ENCODE measurements at regions not wholly inside any gene's neighbourhood (a gene's known extent, or its start where the extent isn't known, plus 50 kb on each side); places are given as distances from the start of the nearest gene placed in this dataset.

DNA sequence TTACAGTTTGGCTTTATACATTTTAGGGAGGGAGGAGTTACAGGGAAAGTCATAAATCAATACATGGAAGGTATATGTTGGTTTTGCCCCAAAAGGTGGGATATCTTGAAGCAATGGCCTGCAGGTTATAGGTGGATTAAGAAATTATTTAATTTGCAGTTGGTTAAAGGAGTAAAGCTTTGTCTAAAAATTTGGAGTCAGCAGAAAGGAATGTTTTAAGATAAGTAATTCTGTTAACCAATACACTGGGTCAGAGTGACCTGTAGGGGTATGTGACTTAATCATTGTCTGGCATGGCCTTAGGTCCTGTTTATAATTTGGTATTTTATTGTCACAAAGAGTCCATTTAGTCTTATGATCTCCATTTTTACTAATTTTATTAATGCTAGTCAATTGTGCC lies 115.0 kb downstream of the AGTR2 start:
- no peak for TF ChIP-seq POLR2AphosphoS5 (IDR thresholded peaks at IDR 0.05; ENCODE audit: insufficient read depth in 1 of 2, low read depth in 1 of 2)
- H3K27me3 ChIP-seq, result no peaks in the 10 kb centered on the region
- no peaks in the 10 kb centered on the region for H3K36me3 ChIP-seq
- H3K9me3 ChIP-seq, result no peaks in the 10 kb centered on the region
- no peaks in the 10 kb centered on the region for H3K4me1 ChIP-seq
- DNase-seq (ENCODE audit: extremely low spot score in 2 of 2), result no peak
- H3K4me3 ChIP-seq, result no peak overlapping the region
- intact Hi-C loops (cut with DNase I), result no loop called here
- H3K27ac ChIP-seq, result no peak overlapping the region

- no peaks in the 10 kb centered on the region for H3K9me3 ChIP-seq
- H3K36me3 ChIP-seq, result no peaks in the 10 kb centered on the region
- H3K4me1 ChIP-seq, result no peaks in the 10 kb centered on the region
- no peak overlapping the region for H3K27ac ChIP-seq
- intact Hi-C loops (cut with DNase I), result no loop called here
- no peaks in the 10 kb centered on the region for H3K27me3 ChIP-seq
- no peak for TF ChIP-seq POLR2A (IDR thresholded peaks at IDR 0.05)
- TF ChIP-seq POLR2AphosphoS5 (IDR thresholded peaks at IDR 0.05; ENCODE audit: insufficient read depth in 1 of 2, low read depth in 1 of 2), result no peak
- TF ChIP-seq, protein P1, sequence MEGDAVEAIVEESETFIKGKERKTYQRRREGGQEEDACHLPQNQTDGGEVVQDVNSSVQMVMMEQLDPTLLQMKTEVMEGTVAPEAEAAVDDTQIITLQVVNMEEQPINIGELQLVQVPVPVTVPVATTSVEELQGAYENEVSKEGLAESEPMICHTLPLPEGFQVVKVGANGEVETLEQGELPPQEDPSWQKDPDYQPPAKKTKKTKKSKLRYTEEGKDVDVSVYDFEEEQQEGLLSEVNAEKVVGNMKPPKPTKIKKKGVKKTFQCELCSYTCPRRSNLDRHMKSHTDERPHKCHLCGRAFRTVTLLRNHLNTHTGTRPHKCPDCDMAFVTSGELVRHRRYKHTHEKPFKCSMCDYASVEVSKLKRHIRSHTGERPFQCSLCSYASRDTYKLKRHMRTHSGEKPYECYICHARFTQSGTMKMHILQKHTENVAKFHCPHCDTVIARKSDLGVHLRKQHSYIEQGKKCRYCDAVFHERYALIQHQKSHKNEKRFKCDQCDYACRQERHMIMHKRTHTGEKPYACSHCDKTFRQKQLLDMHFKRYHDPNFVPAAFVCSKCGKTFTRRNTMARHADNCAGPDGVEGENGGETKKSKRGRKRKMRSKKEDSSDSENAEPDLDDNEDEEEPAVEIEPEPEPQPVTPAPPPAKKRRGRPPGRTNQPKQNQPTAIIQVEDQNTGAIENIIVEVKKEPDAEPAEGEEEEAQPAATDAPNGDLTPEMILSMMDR (IDR thresholded peaks at IDR 0.05), result no peak
- DNase-seq (ENCODE audit: extremely low spot score in 2 of 2), result no peak
- no peak overlapping the region for H3K4me3 ChIP-seq
These were observed 119.0 kb downstream of the AGTR2 start for GRCh38 chrX:116289592-116289991.

DNA sequence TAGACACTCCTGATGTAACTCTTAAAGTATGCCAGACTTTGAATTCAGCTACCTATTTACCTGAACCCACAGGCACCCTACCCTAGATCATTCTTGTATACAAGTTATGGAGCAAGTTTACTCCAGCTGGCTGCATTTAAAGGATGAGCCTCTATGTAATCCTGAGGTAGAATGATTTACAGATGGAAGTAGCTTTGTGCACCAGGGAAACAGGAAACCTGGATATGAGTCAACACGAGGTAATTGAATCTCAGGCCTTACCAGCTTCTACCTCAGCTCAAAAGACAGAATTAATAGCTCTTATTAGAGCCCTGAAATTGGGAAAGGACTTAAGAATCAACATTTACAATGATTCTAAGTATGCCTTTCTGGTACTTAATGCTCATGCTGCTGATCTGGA lies 119.8 kb downstream of the AGTR2 start:
- intact Hi-C loops (cut with DNase I), result no loop called here
- Histone ChIP-seq H3K27me3 (no peaks in the 10 kb centered on the region), H3K27ac (no peak overlapping the region), H3K36me3 (no peaks in the 10 kb centered on the region), H3K4me3 (no peak overlapping the region), H3K9me3 (no peaks in the 10 kb centered on the region), H3K4me1 (no peaks in the 10 kb centered on the region)
- no peak for DNase-seq (ENCODE audit: extremely low spot score in 2 of 2)
- TF ChIP-seq POLR2AphosphoS5 (IDR thresholded peaks at IDR 0.05; ENCODE audit: insufficient read depth in 1 of 2, low read depth in 1 of 2), result no peak
- TF ChIP-seq POLR2A (IDR thresholded peaks at IDR 0.05), result no peak
- TF ChIP-seq, protein P1 (IDR thresholded peaks at IDR 0.05), result no peak

DNA sequence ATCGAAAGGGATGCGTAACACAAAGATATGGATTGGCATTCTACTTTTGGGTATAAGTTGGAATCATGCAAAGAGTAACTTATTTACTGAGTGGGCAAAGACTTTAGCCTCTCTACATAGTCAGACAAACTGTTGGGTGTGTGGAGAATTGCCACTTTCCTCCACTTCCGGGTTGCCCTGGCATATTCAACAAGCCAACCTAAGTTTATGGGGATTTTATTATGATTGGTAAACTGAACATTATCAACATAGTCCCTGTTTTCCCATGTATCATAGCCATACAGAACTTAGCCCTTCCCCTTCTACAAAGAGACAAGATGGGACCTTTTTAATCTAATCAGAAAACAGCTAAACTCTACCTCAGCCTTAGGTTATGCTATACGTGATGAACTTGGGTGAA lies 121.6 kb downstream of the AGTR2 start:
- intact Hi-C loops (cut with DNase I), result no loop called here
- TF ChIP-seq POLR2A (IDR thresholded peaks at IDR 0.05) (no peak), POLR2AphosphoS5 (IDR thresholded peaks at IDR 0.05; ENCODE audit: insufficient read depth in 1 of 2, low read depth in 1 of 2) (no peak)
- TF ChIP-seq, protein P1 (IDR thresholded peaks at IDR 0.05), result no peak
- H3K9me3 ChIP-seq, result no peaks in the 10 kb centered on the region
- no peaks in the 10 kb centered on the region for H3K36me3 ChIP-seq
- no peak overlapping the region for H3K4me3 ChIP-seq
- no peak overlapping the region for H3K27ac ChIP-seq
- H3K27me3 ChIP-seq, result no peaks in the 10 kb centered on the region
- no peak for DNase-seq (ENCODE audit: extremely low spot score in 2 of 2)
- H3K4me1 ChIP-seq, result no peaks in the 10 kb centered on the region

DNA sequence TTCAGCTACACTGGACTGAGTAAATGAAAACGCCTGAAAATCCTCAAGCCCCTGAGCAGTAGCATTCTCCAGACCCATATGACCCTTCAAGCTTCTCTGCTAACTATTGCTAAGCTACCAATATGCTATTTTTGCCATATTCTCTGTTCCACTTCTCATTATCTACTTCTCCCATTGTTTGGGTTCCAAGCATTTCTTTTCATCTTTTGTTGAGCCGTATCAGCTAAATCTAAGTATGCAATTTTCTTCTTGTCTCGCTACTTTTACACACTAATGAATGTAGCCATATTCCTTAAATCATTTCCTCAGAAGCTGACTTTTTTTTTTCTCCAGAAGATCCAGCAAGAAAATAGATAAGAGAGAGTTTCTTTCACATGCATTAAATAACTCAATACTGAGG lies 128.4 kb downstream of the AGTR2 start:
- TF ChIP-seq, protein P1 (IDR thresholded peaks at IDR 0.05), result no peak
- no peaks in the 10 kb centered on the region for H3K27me3 ChIP-seq
- no peak for DNase-seq (ENCODE audit: extremely low spot score in 2 of 2)
- no peaks in the 10 kb centered on the region for H3K36me3 ChIP-seq
- no peak overlapping the region for H3K27ac ChIP-seq
- intact Hi-C loops (cut with DNase I), result no loop called here
- no peaks in the 10 kb centered on the region for H3K4me1 ChIP-seq
- H3K9me3 ChIP-seq, result no peaks in the 10 kb centered on the region
- no peak overlapping the region for H3K4me3 ChIP-seq

DNA sequence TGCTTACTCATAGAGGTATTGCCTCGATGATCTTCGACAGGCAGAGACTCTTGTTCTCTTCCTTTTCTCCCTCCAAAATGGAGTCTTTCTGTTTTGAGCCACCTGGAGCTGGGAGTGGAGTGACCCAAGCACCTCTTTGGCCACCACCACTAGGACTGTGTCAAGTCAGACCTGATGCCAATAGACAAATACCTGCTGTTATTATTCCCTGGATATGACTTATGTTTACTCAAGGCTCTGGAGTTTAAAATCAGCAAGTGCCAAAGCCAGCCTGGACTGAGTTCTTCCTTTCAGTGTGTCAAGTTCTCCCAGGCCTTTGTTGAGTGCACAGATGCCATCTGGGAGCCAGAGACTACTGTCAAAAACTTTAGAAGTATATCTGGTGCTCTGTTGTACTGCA lies 130.2 kb upstream of the SLC6A14 start:
- TF ChIP-seq, protein P1 (IDR thresholded peaks at IDR 0.05), result no peak
- TF ChIP-seq POLR2AphosphoS5 (IDR thresholded peaks at IDR 0.05; ENCODE audit: insufficient read depth in 1 of 2, low read depth in 1 of 2) (no peak), POLR2A (IDR thresholded peaks at IDR 0.05) (no peak)
- Histone ChIP-seq H3K9me3 (no peaks in the 10 kb centered on the region), H3K4me3 (no peak overlapping the region), H3K4me1 (no peaks in the 10 kb centered on the region), H3K27ac (no peak overlapping the region), H3K36me3 (no peaks in the 10 kb centered on the region), H3K27me3 (no peaks in the 10 kb centered on the region)
- intact Hi-C loops (cut with DNase I), result no loop called here
- DNase-seq (ENCODE audit: extremely low spot score in 2 of 2), result no peak

All from vagina (tissue), 2 donors.